ENCODE measurements at regions not wholly inside any gene's neighbourhood (a gene's known extent, or its start where the extent isn't known, plus 50 kb on each side); places are given as distances from the start of the nearest gene placed in this dataset.
"Not testable (repeated sequence)": the region's sequence is repeated elsewhere in the genome, so short reads cannot be mapped to it uniquely, and the experiment has no call there.

DNA sequence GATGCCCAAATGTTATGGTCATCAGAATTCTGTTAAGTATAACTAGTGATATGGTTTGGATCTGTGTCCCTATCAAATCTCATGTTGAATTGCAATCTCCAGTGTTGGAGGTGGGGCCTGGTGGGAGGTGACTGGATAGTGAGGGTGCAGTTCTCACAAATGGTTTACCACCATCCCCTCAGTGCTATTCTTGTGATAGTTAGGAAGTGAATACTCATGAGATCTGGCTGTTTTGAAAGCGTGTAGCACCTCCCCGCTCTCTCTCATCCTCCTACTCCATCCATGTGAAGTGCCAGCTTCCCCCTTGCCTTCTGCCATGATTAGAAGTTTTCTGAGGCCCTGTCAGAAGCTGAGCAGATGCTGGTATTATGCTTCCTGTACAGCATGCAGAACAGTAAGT lies 359.5 kb downstream of the TMEM167A start:
- no peak overlapping the region for H3K4me3 ChIP-seq
- no peaks in the 10 kb centered on the region for H3K9me3 ChIP-seq
- DNase-seq (ENCODE audit: low spot score in 2 of 2), result no peak
- no peaks in the 10 kb centered on the region for H3K27me3 ChIP-seq (ENCODE audit: low read depth)
- H3K36me3 ChIP-seq (replicated peaks), result no peaks in the 10 kb centered on the region
- no peaks in the 10 kb centered on the region for H3K4me1 ChIP-seq
- in situ Hi-C loops (cut with MboI; ENCODE audit: low sequenced_read_pairs), result no loop called here

GRCh38 chr5:82714732-82715131 lies 362.5 kb downstream of the TMEM167A start:
- H3K36me3 ChIP-seq (replicated peaks); H3K4me1 ChIP-seq; H3K9me3 ChIP-seq; H3K27me3 ChIP-seq (ENCODE audit: low read depth); H3K4me3 ChIP-seq; in situ Hi-C loops (cut with MboI; ENCODE audit: low sequenced_read_pairs); DNase-seq (ENCODE audit: low spot score in 2 of 2): not testable (repeated sequence)

- DNase-seq (ENCODE audit: low spot score in 2 of 2), result no peak
- no peaks in the 10 kb centered on the region for H3K27me3 ChIP-seq (ENCODE audit: low read depth)
- H3K36me3 ChIP-seq (replicated peaks), result no peaks in the 10 kb centered on the region
- H3K4me1 ChIP-seq, result no peaks in the 10 kb centered on the region
- no peak overlapping the region for H3K4me3 ChIP-seq
- no peaks in the 10 kb centered on the region for H3K9me3 ChIP-seq
- in situ Hi-C loops (cut with MboI; ENCODE audit: low sequenced_read_pairs), result no loop called here
Observed at GRCh38 chr5:82713811-82714210, 363.4 kb downstream of the TMEM167A start.

DNA sequence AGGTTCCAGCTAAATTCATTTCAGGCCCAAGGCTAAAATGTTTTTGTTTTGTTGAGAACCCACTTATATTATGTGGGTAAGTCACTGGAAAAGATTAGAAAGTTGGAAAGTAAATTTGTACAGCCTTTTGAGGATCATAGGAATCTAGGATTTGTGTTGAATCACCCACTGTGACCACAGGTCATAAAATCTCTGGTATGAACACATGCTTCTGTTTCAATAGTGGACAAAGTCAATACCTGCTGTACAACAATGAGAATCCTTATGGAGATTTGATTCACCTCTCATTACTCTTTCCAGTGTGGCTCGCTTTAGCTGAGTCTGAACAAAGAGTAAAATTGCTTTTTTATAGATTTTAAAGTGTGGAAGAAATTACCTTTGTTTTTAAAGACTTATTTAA lies 369.5 kb downstream of the TMEM167A start:
- Histone ChIP-seq H3K9me3 (no peaks in the 10 kb centered on the region), H3K4me1 (no peaks in the 10 kb centered on the region), H3K36me3 (replicated peaks) (no peaks in the 10 kb centered on the region), H3K4me3 (no peak overlapping the region), H3K27me3 (ENCODE audit: low read depth) (no peaks in the 10 kb centered on the region)
- in situ Hi-C loops (cut with MboI; ENCODE audit: low sequenced_read_pairs), result no loop called here
- DNase-seq (ENCODE audit: low spot score in 2 of 2), result no peak

DNA sequence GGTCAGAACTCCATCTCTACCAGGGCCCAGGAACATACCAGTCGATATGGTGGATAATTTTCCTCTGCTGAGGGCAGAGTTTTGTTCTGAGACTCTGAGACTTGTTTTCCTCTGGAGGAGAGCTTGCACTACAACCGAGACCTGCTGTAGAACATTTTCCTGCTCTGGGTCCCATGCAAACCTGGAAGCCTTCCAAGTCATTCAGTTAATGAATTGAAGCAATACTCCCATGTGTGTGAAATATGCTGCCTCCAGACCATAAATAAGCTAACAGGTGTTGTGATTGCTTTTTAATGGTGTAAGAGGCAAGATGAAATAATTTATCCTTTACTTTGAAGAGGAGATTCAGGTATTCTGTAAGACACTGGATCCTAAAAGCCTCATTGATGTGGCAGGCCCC lies 372.8 kb downstream of the TMEM167A start:
- Histone ChIP-seq H3K4me1 (no peaks in the 10 kb centered on the region), H3K9me3 (no peaks in the 10 kb centered on the region), H3K4me3 (no peak overlapping the region), H3K27me3 (ENCODE audit: low read depth) (no peaks in the 10 kb centered on the region), H3K36me3 (replicated peaks) (no peaks in the 10 kb centered on the region)
- in situ Hi-C loops (cut with MboI; ENCODE audit: low sequenced_read_pairs), result no loop called here
- no peak for DNase-seq (ENCODE audit: low spot score in 2 of 2)

- in situ Hi-C loops (cut with MboI; ENCODE audit: low sequenced_read_pairs), result no loop called here
- Histone ChIP-seq H3K36me3 (replicated peaks) (no peaks in the 10 kb centered on the region), H3K27me3 (ENCODE audit: low read depth) (no peaks in the 10 kb centered on the region), H3K4me1 (no peaks in the 10 kb centered on the region), H3K9me3 (no peaks in the 10 kb centered on the region), H3K4me3 (no peak overlapping the region)
- no peak for DNase-seq (ENCODE audit: low spot score in 2 of 2)
Observed at GRCh38 chr5:82702046-82702445, 375.1 kb downstream of the TMEM167A start.

GRCh38 chr5:82699737-82700136 lies 377.5 kb downstream of the TMEM167A start:
- Histone ChIP-seq H3K9me3 (no peaks in the 10 kb centered on the region), H3K27me3 (ENCODE audit: low read depth) (no peaks in the 10 kb centered on the region), H3K36me3 (replicated peaks) (no peaks in the 10 kb centered on the region), H3K4me1 (no peaks in the 10 kb centered on the region), H3K4me3 (no peak overlapping the region)
- DNase-seq (ENCODE audit: low spot score in 2 of 2), result no peak
- in situ Hi-C loops (cut with MboI; ENCODE audit: low sequenced_read_pairs), result no loop called here

- no peaks in the 10 kb centered on the region for H3K4me1 ChIP-seq
- H3K36me3 ChIP-seq (replicated peaks), result no peaks in the 10 kb centered on the region
- H3K9me3 ChIP-seq, result no peaks in the 10 kb centered on the region
- in situ Hi-C loops (cut with MboI; ENCODE audit: low sequenced_read_pairs), result no loop called here
- DNase-seq (ENCODE audit: low spot score in 2 of 2), result no peak
- H3K4me3 ChIP-seq, result no peak overlapping the region
- H3K27me3 ChIP-seq (ENCODE audit: low read depth), result no peaks in the 10 kb centered on the region
Observed at GRCh38 chr5:82698026-82698425, 379.2 kb downstream of the TMEM167A start.

DNA sequence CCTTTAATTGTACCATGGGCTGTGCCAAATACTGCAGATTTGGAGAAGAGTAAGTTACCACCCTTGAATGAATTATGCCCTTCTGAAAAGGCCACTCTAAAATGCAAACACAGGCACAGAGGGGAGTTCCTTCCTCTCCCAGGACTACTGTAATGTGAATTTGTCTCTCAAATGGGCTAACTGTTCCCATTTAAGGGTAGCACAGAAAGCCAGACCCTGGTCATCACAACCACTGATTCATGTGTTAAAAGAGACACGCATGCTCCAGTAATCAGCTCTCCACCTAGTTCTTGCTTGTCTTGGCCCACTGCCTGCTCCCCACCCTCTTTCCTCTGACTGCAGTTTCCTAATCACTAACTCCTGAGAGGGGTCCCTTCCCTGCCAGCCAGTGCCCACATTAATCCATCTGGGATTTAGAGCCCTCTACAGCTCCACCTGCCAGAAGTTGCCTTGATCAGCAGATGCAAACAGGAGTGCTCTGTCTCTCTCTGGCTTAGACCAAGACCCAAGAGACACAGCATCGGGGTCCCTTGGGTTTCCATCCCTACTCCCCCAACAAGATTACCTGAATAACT lies 382.4 kb downstream of the TMEM167A start:
- no peak for DNase-seq (ENCODE audit: low spot score in 2 of 2)

GRCh38 chr5:82692826-82693225 lies 384.4 kb downstream of the TMEM167A start:
- Histone ChIP-seq H3K4me1 (no peaks in the 10 kb centered on the region), H3K9me3 (no peaks in the 10 kb centered on the region), H3K36me3 (replicated peaks) (no peaks in the 10 kb centered on the region), H3K27me3 (ENCODE audit: low read depth) (no peaks in the 10 kb centered on the region), H3K4me3 (no peak overlapping the region)
- in situ Hi-C loops (cut with MboI; ENCODE audit: low sequenced_read_pairs), result no loop called here
- no peak for DNase-seq (ENCODE audit: low spot score in 2 of 2)

More for the DNA sequence above, 382.4 kb downstream of the TMEM167A start:
- Histone ChIP-seq H3K9me3 (no peaks in the 10 kb centered on the region), H3K4me3 (no peak overlapping the region), H3K27me3 (ENCODE audit: low read depth) (no peaks in the 10 kb centered on the region), H3K36me3 (replicated peaks) (no peaks in the 10 kb centered on the region), H3K4me1 (no peaks in the 10 kb centered on the region)
- in situ Hi-C loops (cut with MboI; ENCODE audit: low sequenced_read_pairs), result no loop called here

DNA sequence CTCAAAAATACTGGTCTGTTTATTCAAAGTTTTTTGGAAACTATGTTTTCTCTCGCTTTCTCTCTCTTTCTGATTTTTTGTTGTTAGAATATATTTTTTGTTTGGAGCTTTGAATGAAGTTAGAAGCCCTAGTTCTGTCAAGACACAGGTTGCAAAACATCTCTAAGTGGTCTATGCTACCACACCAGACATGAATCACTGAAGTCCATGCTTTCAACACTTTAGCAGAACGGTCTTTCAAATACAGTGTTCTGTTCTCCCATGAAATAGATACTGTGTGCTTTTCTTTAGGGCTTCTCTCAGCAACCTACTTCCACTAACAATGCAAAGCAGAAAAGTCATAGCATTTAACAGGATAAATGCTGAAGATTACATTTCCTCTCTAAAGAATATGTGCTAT lies 392.5 kb downstream of the TMEM167A start:
- in situ Hi-C loops (cut with MboI; ENCODE audit: low sequenced_read_pairs), result no loop called here
- Histone ChIP-seq H3K9me3 (no peaks in the 10 kb centered on the region), H3K4me3 (no peak overlapping the region), H3K4me1 (no peaks in the 10 kb centered on the region), H3K36me3 (replicated peaks) (no peaks in the 10 kb centered on the region), H3K27me3 (ENCODE audit: low read depth) (no peaks in the 10 kb centered on the region)
- DNase-seq (ENCODE audit: low spot score in 2 of 2), result no peak

DNA sequence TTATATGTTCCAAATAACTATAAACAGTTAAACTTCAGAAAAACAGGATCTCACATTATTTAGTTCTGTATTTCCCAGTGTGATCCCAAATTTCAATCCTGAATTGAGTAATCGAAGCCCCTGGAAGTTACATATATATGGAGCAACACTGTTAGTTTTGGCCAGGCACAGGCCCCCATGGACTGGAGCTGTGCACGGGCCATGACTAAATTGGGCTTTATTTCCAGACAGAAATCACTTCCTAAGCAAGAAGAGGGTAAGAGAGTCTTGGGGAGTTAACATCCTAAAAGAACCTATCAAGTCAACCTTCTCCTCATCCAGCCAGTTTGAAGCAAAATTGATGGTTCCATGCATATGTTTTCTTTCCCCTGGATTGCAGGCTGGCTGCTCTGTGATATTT lies 393.0 kb downstream of the TMEM167A start:
- no peaks in the 10 kb centered on the region for H3K27me3 ChIP-seq (ENCODE audit: low read depth)
- no peaks in the 10 kb centered on the region for H3K9me3 ChIP-seq
- DNase-seq (ENCODE audit: low spot score in 2 of 2), result no peak
- no peaks in the 10 kb centered on the region for H3K4me1 ChIP-seq
- no peak overlapping the region for H3K4me3 ChIP-seq
- in situ Hi-C loops (cut with MboI; ENCODE audit: low sequenced_read_pairs), result no loop called here
- no peaks in the 10 kb centered on the region for H3K36me3 ChIP-seq (replicated peaks)

- Histone ChIP-seq H3K9me3 (no peaks in the 10 kb centered on the region), H3K4me1 (no peaks in the 10 kb centered on the region), H3K4me3 (no peak overlapping the region), H3K27me3 (ENCODE audit: low read depth) (peaks cover 6% of the 10 kb centered on the region; the same call in 1 of the 2 replicates), H3K36me3 (replicated peaks) (no peaks in the 10 kb centered on the region)
- no peak for DNase-seq (ENCODE audit: low spot score in 2 of 2)
- in situ Hi-C loops (cut with MboI; ENCODE audit: low sequenced_read_pairs), result no loop called here
Observed at GRCh38 chr5:82679660-82680059, 397.5 kb downstream of the TMEM167A start.

DNA sequence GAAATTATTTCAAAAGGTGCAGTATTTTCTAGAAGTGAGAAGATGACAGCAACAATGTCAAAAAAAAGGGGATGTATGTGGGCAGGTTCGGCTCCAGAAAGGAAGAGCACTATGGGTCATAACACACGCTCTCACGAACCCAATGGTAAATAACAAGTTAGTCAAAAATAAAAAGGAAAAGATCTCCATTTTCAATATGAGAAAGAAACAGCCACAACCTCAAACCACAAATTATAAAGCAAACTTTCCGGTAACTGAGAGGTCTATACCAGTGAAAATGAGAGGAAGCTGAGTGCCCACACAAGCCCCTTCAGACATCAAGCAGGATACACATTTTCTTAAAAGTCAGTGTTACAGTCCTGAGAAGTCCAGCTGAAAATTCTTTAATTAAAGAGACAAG lies 398.5 kb upstream of the RPS23 start:
- H3K27me3 ChIP-seq (ENCODE audit: low read depth), result peaks cover 9% of the 10 kb centered on the region; the same call in 1 of the 2 replicates
- DNase-seq (ENCODE audit: low spot score in 2 of 2), result no peak
- no peaks in the 10 kb centered on the region for H3K9me3 ChIP-seq
- H3K4me1 ChIP-seq, result no peaks in the 10 kb centered on the region
- no peak overlapping the region for H3K4me3 ChIP-seq
- in situ Hi-C loops (cut with MboI; ENCODE audit: low sequenced_read_pairs), result no loop called here
- no peaks in the 10 kb centered on the region for H3K36me3 ChIP-seq (replicated peaks)

- in situ Hi-C loops (cut with MboI; ENCODE audit: low sequenced_read_pairs), result no loop called here
- no peaks in the 10 kb centered on the region for H3K4me1 ChIP-seq
- no peaks in the 10 kb centered on the region for H3K36me3 ChIP-seq (replicated peaks)
- no peak overlapping the region for H3K4me3 ChIP-seq
- no peak for DNase-seq (ENCODE audit: low spot score in 2 of 2)
- no peaks in the 10 kb centered on the region for H3K9me3 ChIP-seq
- H3K27me3 ChIP-seq (ENCODE audit: low read depth), result peaks cover 9% of the 10 kb centered on the region; the same call in 1 of the 2 replicates
Observed at GRCh38 chr5:82674671-82675070, 396.5 kb upstream of the RPS23 start.
